ENCODE measurements at regions not wholly inside any gene's neighbourhood (a gene's known extent, or its start where the extent isn't known, plus 50 kb on each side); places are given as distances from the start of the nearest gene placed in this dataset.

GRCh38 chr3:63764511-63764910 is 54.6 kb upstream of the C3orf49 start:
- TF ChIP-seq CTCF (IDR thresholded peaks at IDR 0.05) = no peak
- TF ChIP-seq POLR2A (IDR thresholded peaks at IDR 0.05) = no peak
